Transverse colon (tissue), 4 donors: ENCODE measurements at regions not wholly inside any gene's neighbourhood (a gene's known extent, or its start where the extent isn't known, plus 50 kb on each side); places are given as distances from the start of the nearest gene placed in this dataset.

ENCODE experiments used
- DNase-seq: peaks from one replicate; pipeline ENCODE4 v3.0.0-alpha.2; 2019
- H3K27ac ChIP-seq, 4 donors: fragments of 200-600 bp; sonication (generic); 2 replicates each; pipeline ENCODE4 v1.5.1; 2016 to 2018; ENCODE audit warnings: inconsistent platforms in 4 of 4
- H3K27me3 ChIP-seq: fragments of 200-600 bp; sonication (generic); 2 replicates; pipeline ENCODE4 v1.5.1; 2017; ENCODE audit warnings: inconsistent platforms
- H3K36me3 ChIP-seq, 4 donors: fragments of 200-600 bp; sonication (generic); 2 replicates each; pipeline ENCODE4 v1.5.1; 2017 to 2019; ENCODE audit warnings: inconsistent platforms in 4 of 4
- H3K4me1 ChIP-seq, 4 donors: fragments of 200-600 bp; sonication (generic); 2 replicates each; pipeline ENCODE4 v1.5.1; 2017 to 2020; ENCODE audit warnings: inconsistent platforms in 4 of 4
- H3K4me3 ChIP-seq, 4 donors: fragments of 200-600 bp; sonication (generic); 1 replicate in 1 of 4; 2 replicates in 3 of 4; pipeline versions ENCODE4 v1.5.1 to v1.6.1; 2017 to 2019; ENCODE audit warnings: inconsistent platforms in 4 of 4
- H3K9me3 ChIP-seq, 2 donors: fragments of 200-600 bp; sonication (generic); 2 replicates each; pipeline ENCODE4 v1.5.1; 2017 to 2019; ENCODE audit warnings: inconsistent platforms in 2 of 2
- EP300 ChIP-seq: sonication (generic); formaldehyde crosslinking; IDR thresholded peaks from one replicate; pipeline ENCODE4 v1.6.1; 2017; ENCODE audit warnings: antibody characterized with exemption, low read depth
- POLR2A ChIP-seq: fragments of 450-650 bp; IDR thresholded peaks from one replicate; pipeline ENCODE4 v1.6.1; 2016; ENCODE audit warnings: antibody characterized with exemption, mild to moderate bottlenecking, moderate library complexity
- POLR2AphosphoS5 ChIP-seq, 3 donors: sonication (generic); formaldehyde crosslinking; IDR thresholded peaks; one replicate each; pipeline ENCODE4 v1.6.1; 2016; ENCODE audit warnings: antibody characterized with exemption in 3 of 3
- WGBS, 2 donors: methylation state at CpG; one replicate each; pipeline ENCODE4 v1.1.5; 2018; ENCODE audit warnings: low coverage in 1 of 2; 5-methylcytosine and 5-hydroxymethylcytosine counted together
- in situ Hi-C, 4 donors: fragments of 200-750 bp; cut with MboI; loops; one replicate each; pipeline versions ENCODE4 v1.15.0 to v1.15.1; 2017; ENCODE audit warnings: low sequenced_read_pairs in 3 of 4, low pct_ligation_motif_present in 1 of 4, low pct_unique_long_range_greater_than_20kb in 1 of 4
- intact Hi-C: fragments of 100-400 bp; cut with DNase I; formaldehyde crosslinking; loops from one replicate; pipeline ENCODE4 v1.15.1; 2023; ENCODE audit warnings: low total_unique reads
- TF ChIP-seq, protein P1 (sequence below), 5 experiments: fragments of 200-600 bp in 3 of 5; fragments of 450-650 bp in 2 of 5; sonication (generic) in 3 of 5; IDR thresholded peaks; 1 replicate in 2 of 5; 2 replicates in 3 of 5; pipeline ENCODE4 v1.5.1; 2016 to 2017; ENCODE audit warnings: antibody characterized with exemption in 5 of 5, inconsistent platforms in 3 of 5, mild to moderate bottlenecking in 2 of 5, moderate library complexity in 1 of 5

GRCh38 chr7:114783508-114783907, 138.4 kb upstream of the MDFIC start:
- no peak overlapping the region for H3K27ac ChIP-seq
- no peak overlapping the region for H3K4me3 ChIP-seq
- H3K9me3 ChIP-seq, result no peaks in the 10 kb centered on the region
- intact Hi-C loops (no loop called here), in situ Hi-C loops (no loop called here)
- no peak for TF ChIP-seq POLR2A
- DNase-seq, result no peak
- no peaks in the 10 kb centered on the region for H3K4me1 ChIP-seq
- no peaks in the 10 kb centered on the region for H3K36me3 ChIP-seq
- 84 to 85% methylated on average over 3 to 4 of the region's 4 CpGs for WGBS, 2 donors
- no peaks in the 10 kb centered on the region for H3K27me3 ChIP-seq

GRCh38 chr7:114784177-114784576, 137.7 kb upstream of the MDFIC start:
- 84 to 100% methylated on average over 1 to 4 of the region's 4 CpGs for WGBS, 2 donors
- intact Hi-C loops (no loop called here), in situ Hi-C loops (no loop called here)
- Histone ChIP-seq H3K27me3 (no peaks in the 10 kb centered on the region), H3K36me3 (no peaks in the 10 kb centered on the region), H3K9me3 (no peaks in the 10 kb centered on the region), H3K27ac (no peak overlapping the region), H3K4me1 (no peaks in the 10 kb centered on the region), H3K4me3 (no peak overlapping the region)
- TF ChIP-seq, protein P1, sequence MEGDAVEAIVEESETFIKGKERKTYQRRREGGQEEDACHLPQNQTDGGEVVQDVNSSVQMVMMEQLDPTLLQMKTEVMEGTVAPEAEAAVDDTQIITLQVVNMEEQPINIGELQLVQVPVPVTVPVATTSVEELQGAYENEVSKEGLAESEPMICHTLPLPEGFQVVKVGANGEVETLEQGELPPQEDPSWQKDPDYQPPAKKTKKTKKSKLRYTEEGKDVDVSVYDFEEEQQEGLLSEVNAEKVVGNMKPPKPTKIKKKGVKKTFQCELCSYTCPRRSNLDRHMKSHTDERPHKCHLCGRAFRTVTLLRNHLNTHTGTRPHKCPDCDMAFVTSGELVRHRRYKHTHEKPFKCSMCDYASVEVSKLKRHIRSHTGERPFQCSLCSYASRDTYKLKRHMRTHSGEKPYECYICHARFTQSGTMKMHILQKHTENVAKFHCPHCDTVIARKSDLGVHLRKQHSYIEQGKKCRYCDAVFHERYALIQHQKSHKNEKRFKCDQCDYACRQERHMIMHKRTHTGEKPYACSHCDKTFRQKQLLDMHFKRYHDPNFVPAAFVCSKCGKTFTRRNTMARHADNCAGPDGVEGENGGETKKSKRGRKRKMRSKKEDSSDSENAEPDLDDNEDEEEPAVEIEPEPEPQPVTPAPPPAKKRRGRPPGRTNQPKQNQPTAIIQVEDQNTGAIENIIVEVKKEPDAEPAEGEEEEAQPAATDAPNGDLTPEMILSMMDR (IDR thresholded peaks at IDR 0.05), result no peak
- TF ChIP-seq POLR2AphosphoS5 (IDR thresholded peaks at IDR 0.05) (no peak), EP300 (no peak), POLR2A (no peak)
- no peak for DNase-seq

DNA sequence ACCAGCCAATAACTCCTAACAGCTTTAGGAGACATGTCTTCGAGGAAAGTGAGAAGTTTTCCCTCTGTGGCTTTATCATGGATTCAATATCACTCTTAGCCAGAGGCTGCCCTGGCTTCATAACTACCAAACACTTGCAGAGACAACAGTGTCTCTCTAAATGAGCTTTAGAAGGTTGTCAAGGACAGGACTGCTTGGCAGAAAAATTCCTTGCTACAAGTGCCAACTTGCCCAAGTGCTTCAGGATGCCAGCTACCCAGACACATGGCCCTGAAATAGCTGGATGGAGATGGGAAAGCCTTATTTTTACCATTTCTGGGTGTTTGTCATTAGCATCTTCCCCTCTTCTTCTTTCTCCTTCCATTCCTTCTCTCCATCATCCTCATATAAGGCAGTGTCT, 137.1 kb upstream of the MDFIC start:
- no peaks in the 10 kb centered on the region for H3K36me3 ChIP-seq
- H3K4me3 ChIP-seq, result no peak overlapping the region
- intact Hi-C loops (no loop called here), in situ Hi-C loops (no loop called here)
- no peaks in the 10 kb centered on the region for H3K4me1 ChIP-seq
- no peak overlapping the region for H3K27ac ChIP-seq
- H3K9me3 ChIP-seq, result no peaks in the 10 kb centered on the region
- 56 to 100% methylated on average over 1 of the region's 1 CpG for WGBS, 2 donors
- no peaks in the 10 kb centered on the region for H3K27me3 ChIP-seq
- no peak for DNase-seq
- no peak for TF ChIP-seq POLR2A
- TF ChIP-seq EP300, result no peak
- no peak for TF ChIP-seq POLR2AphosphoS5 (IDR thresholded peaks at IDR 0.05)
- TF ChIP-seq, protein P1 (IDR thresholded peaks at IDR 0.05), result no peak

DNA sequence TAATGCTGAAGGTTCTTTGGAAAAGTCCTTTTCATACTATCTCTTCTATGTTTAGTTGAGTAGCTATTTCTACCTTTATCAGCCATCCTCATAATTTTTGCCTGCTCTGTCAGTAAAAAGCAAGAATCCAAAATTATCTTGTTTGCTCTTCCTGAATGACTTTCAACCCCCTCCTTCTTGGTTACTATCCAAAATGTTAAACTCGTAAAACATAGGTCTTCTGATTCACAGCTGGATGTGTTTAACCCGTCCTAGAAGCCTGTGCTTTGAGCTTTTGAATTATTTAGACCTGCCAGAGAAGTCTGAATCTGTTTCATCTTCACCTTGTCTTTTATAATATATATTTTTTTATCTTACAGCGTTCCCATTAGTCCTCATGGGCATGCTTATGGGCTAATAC, 136.4 kb upstream of the MDFIC start:
- H3K27me3 ChIP-seq, result no peaks in the 10 kb centered on the region
- WGBS, 2 donors, result 40 to 46% methylated on average over 3 of the region's 3 CpGs
- in situ Hi-C loops (no loop called here), intact Hi-C loops (no loop called here)
- no peaks in the 10 kb centered on the region for H3K36me3 ChIP-seq
- no peak for DNase-seq
- no peak overlapping the region for H3K27ac ChIP-seq
- H3K4me1 ChIP-seq, result no peaks in the 10 kb centered on the region
- TF ChIP-seq, protein P1 (IDR thresholded peaks at IDR 0.05), result no peak
- TF ChIP-seq EP300, result no peak
- no peak for TF ChIP-seq POLR2AphosphoS5 (IDR thresholded peaks at IDR 0.05)
- no peak for TF ChIP-seq POLR2A
- no peak overlapping the region for H3K4me3 ChIP-seq
- no peaks in the 10 kb centered on the region for H3K9me3 ChIP-seq

DNA sequence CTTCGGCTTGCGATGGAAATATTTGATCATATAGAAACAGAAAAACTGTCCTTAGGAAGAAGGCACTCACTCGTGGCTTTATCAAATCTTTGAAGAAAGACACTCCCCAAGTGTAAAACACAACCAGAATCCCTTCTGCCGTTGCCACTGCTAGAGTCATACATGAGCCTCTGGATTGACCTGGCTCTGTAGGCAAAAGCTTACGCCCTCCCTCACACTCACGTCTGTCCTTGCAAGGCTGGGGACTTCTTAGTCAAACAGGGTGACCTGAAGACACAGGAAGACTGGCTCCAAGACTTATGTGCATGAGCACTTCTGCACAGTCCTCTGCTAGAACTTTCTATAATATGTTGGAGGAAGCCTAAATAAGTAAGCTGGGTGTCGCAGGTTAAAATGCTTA, 135.4 kb upstream of the MDFIC start:
- H3K4me3 ChIP-seq, result no peak overlapping the region
- intact Hi-C loops, result no loop called here
- in situ Hi-C loops, result no loop called here
- H3K4me1 ChIP-seq, result no peaks in the 10 kb centered on the region
- no peak for DNase-seq
- no peaks in the 10 kb centered on the region for H3K9me3 ChIP-seq
- TF ChIP-seq, protein P1 (IDR thresholded peaks at IDR 0.05), result no peak
- H3K27me3 ChIP-seq, result no peaks in the 10 kb centered on the region
- WGBS, 2 donors, result 71 to 83% methylated on average over 4 to 7 of the region's 7 CpGs
- no peaks in the 10 kb centered on the region for H3K36me3 ChIP-seq
- H3K27ac ChIP-seq, result no peak overlapping the region
